Activated naive CD8-positive, alpha-beta T cell (primary cell): ENCODE measurements at regions not wholly inside any gene's neighbourhood (a gene's known extent, or its start where the extent isn't known, plus 50 kb on each side); places are given as distances from the start of the nearest gene placed in this dataset.
A peak's percentile ranks its signal among the peaks of the same experiment; 100 is the strongest.

Source experiments
- H3K27ac Mint-ChIP-seq: one replicate; pipeline ENCODE4 v1.8.0; 2021; ENCODE audit warnings: mixed read lengths
- H3K27me3 Mint-ChIP-seq: one replicate; pipeline ENCODE4 v1.8.0; 2021; ENCODE audit warnings: mixed read lengths
- H3K36me3 Mint-ChIP-seq: one replicate; pipeline ENCODE4 v1.8.0; 2021; ENCODE audit warnings: mixed read lengths
- H3K4me1 Mint-ChIP-seq: one replicate; pipeline ENCODE4 v1.8.0; 2021; ENCODE audit warnings: low read depth, mixed read lengths
- H3K4me3 Mint-ChIP-seq: one replicate; pipeline ENCODE4 v1.8.0; 2021; ENCODE audit warnings: mild to moderate bottlenecking, mixed read lengths
- H3K9me3 Mint-ChIP-seq: one replicate; pipeline ENCODE4 v1.8.0; 2021; ENCODE audit warnings: low read depth, mixed read lengths

DNA sequence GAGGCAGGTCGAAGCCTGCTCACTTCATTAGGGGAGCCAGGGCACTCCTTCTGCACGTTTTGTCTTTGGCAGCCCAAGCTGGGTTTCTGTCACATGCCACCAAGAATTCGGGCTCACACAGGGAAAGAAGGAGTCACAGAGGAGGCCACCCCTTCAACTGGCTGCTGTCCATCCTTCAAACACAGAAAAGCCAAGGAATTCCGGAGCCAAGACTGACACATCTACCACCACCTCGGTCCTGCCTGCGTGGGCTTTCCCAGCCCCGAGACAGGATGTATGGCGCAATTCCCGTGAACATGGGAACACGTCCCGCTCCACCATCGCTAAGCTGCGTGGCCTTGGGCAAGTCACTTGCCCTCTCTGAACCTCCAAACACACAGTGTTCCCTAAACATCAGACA, 70.4 kb downstream of the NCOR2 start:
- Mint-ChIP-seq H3K27me3 (no peaks in the 10 kb centered on the region), H3K27ac (no peak overlapping the region), H3K4me1 (peaks cover 43% of the 10 kb centered on the region), H3K9me3 (no peaks in the 10 kb centered on the region), H3K4me3 (no peak overlapping the region), H3K36me3 (no peaks in the 10 kb centered on the region)

DNA sequence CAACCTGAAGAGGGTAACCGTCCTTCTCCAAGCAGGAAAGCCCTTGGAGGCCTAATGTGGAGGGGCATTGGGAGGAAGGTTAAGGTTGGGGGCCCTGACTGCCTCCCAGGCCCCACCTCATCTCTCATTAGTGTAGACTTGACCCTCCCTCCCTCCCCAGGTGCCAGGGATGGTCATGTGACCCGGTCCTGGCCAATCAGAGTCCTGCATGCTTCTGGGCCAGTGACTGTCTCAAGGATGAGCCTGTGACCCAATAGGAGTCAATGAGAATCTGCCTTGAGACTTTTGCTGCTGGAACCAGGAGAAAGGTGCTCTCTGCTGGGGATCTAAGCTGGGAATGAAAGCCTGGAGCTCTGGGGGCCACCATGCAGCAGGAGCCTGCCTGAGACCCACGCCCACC, 70.8 kb downstream of the NCOR2 start:
- Mint-ChIP-seq H3K4me1 (peaks cover 44% of the 10 kb centered on the region), H3K4me3 (no peak overlapping the region), H3K9me3 (no peaks in the 10 kb centered on the region), H3K27ac (no peak overlapping the region), H3K36me3 (no peaks in the 10 kb centered on the region), H3K27me3 (no peaks in the 10 kb centered on the region)

DNA sequence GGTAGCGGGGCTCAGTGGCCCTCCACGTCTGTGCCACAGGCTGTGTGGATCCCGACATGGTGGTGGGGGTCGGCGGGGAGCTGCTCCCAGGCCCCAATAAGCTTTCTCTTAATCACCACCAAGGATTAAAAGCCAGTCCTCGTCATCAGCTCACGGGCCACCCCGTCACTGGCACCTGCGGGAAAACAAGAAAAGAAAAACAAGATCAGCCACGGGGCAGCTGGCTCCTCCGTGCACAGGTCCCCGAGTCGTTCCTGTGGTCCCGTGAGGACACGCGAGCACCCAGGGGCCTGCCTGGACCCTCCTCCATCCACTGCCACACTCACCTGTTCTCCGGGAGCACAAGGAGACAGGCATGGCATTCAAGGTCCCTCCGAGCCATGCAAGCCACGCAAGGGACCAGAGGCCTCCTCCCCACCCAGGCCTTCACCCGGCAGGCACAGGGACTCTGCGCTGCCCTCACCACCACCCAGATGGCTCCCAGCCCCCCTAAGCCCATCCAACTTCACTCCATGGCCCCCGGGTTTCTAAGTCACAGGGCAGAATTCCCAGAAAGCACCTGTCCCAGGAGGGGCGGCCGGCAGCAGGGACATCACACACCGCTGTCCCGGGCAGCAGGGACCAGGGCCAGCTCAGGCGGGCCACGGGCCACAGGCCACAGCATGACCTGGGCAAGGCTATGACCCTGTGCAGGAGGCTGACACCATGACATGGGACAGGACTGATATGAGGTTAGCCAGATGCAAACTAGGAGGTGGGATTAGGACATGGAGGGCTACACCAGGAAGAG, 72.0 kb downstream of the NCOR2 start:
- Mint-ChIP-seq H3K4me1 (peaks cover 44% of the 10 kb centered on the region), H3K27ac (no peak overlapping the region), H3K27me3 (no peaks in the 10 kb centered on the region), H3K4me3 (no peak overlapping the region), H3K36me3 (no peaks in the 10 kb centered on the region), H3K9me3 (no peaks in the 10 kb centered on the region)

DNA sequence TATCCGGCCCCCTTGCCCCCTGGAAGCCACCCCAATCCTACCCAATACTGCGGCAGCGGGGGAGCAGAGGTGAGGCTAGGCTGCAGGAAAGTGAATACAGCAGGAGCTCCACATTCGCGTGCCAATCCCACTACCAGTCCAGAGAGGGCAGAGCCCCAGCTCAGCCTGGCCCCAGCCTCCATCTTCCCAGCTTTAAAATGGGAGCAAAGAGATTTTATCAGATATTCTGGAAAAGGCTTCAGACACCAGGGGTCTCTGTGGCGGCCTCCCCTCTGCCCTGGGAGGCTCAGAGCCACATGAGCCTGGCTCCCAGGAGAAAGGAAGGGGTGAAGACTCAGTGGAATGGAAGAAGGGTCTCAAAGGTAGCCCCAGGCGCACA, 72.7 kb downstream of the NCOR2 start:
- no peaks in the 10 kb centered on the region for H3K36me3 Mint-ChIP-seq

DNA sequence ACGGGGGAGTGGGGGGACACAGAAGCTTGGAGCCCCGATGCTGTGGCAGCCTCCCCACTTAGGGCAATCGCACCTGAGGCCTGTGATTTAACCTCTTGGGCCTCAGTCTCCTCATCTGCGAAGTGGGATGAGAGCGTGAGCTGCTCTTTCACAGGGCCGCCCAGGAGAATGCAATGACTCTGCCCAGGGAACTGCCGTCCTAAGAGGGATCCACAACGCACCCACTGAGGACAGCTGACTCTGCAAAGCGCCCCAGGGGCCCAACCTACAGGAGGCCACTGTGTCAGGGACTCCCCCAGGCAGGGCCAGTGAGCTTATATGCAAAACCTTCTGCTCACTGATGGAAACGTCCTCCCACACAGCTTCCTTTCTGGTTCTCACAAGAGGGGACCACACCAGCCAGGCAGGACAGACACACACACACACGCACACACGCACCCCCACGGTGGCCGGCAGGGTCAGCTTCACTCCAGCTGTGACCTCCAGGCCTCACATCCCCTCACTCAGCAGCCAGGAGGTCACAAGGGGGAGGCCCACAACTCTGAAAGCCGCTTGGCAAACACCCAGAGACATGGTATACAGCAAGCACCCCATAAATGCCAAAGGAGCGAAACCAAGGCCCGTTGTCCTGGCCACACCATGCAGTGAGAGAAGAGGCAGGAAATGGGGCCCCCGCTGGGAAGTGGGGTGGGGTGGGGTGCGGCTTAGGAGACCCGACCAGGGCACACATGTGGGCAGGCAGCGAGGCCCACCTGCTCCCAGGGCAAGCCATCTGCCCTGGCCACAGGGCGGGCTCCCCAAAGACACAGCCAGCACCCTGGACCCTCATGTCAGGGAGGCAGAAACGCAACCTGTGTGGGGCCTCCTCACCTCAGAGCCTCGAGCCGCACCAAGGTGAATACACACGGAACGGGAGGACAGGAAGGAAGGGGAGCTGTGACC, 73.3 kb downstream of the NCOR2 start:
- H3K4me1 Mint-ChIP-seq: peaks cover 38% of the 10 kb centered on the region
- H3K9me3 Mint-ChIP-seq: no peaks in the 10 kb centered on the region
- H3K36me3 Mint-ChIP-seq: no peaks in the 10 kb centered on the region
- H3K4me3 Mint-ChIP-seq: peak overlapping the region; percentile 74
- H3K27me3 Mint-ChIP-seq: no peaks in the 10 kb centered on the region
- H3K27ac Mint-ChIP-seq: peak overlapping the region; percentile 84

More for the DNA sequence above, 72.7 kb downstream of the NCOR2 start:
- no peaks in the 10 kb centered on the region for H3K9me3 Mint-ChIP-seq
- H3K27ac Mint-ChIP-seq: no peak overlapping the region
- peaks cover 43% of the 10 kb centered on the region for H3K4me1 Mint-ChIP-seq
- no peak overlapping the region for H3K4me3 Mint-ChIP-seq
- no peaks in the 10 kb centered on the region for H3K27me3 Mint-ChIP-seq

DNA sequence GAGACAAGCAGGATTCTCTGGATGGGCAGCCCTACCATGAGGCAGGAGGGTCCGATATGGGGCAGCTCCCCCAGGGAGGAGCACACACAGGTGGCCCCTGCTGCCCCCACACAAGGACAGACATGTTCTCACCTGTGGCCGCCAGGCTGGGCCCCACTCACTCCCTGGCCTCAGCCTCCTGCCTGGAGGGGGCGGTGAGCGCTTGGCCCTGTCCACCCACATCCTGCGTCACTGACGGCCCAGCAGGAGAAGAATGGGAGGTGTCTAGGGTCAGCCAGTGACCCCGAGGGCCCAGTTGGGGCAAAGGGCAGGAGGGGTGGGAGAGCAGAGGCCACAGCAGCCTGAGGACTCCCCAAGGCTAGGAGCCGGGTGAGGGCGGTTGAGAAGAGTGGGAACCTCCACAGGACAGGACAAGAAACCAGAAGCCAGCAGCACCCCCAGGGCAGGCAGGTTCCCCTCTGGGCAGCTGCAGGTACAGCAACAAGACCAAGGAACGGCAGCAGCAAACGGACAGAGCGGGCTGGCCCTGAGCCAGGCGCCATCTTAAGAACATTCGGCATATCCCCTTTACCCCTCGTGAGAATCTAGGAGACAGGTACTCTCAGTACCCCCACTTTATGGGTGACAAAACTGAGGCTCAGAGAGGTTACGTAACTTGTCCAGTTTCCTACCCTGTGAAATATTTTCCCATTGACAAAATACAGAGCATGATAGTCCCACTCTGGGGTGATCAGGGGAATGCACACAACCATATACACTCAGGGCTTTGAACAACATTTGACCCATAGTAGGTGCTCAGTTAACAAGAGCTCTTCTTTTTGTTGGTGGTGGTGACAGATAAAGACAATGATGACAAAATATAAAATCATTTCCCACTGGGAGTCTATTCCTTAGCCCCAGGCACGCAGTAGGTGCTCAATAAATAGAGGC, 74.3 kb downstream of the NCOR2 start:
- peaks cover 30% of the 10 kb centered on the region for H3K4me1 Mint-ChIP-seq
- no peak overlapping the region for H3K27ac Mint-ChIP-seq
- no peak overlapping the region for H3K4me3 Mint-ChIP-seq
- H3K27me3 Mint-ChIP-seq: no peaks in the 10 kb centered on the region
- no peaks in the 10 kb centered on the region for H3K9me3 Mint-ChIP-seq
- H3K36me3 Mint-ChIP-seq: no peaks in the 10 kb centered on the region

DNA sequence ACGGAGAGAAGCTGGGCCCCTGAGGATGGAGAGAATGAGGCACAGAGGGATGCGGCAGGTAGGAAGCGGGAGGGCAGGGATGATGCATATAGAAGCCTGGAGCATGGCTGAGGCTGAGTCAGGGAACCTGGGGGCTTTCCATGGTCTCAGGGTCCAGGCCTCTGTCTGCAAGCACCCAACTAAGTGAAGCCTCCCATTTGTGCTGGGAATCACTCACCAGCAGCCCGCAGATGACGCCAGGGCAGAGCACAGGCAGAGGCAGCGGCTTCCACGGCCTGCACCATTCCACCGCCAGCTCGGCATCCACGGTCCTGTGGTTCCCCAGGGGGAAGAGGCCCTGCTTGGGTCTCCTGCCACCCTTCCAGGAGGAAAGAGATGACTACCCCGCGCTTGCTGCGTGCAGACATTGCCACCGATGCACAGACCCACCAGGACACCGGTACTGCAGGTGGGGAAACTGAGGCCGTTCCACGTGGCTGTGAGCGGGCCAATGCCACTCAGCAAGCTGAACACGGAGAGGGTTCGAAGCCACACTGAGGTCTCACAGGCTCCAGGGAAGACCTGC, 75.5 kb downstream of the NCOR2 start:
- H3K4me3 Mint-ChIP-seq: no peak overlapping the region
- H3K4me1 Mint-ChIP-seq: peaks cover 30% of the 10 kb centered on the region
- H3K9me3 Mint-ChIP-seq: no peaks in the 10 kb centered on the region

DNA sequence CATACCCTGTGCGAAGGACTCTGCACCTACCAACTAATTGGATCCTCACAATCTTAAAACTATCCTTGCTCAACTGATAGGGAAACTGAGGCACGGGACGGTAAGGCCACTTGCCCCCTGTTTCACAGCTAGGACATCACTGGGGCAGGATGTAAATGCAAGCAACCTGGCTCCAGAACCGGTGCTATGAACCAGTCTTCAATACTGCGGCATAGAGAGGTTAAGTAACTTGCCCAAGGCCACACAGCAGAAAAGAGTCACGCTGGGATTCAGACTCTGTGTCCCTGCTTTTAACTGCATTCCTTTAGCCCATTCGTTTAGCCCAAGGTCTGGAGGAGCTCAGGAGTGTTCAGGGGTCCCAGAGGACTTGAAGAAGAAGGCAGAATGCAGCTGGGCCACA, 76.1 kb downstream of the NCOR2 start:
- Mint-ChIP-seq H3K4me3 (no peak overlapping the region), H3K36me3 (no peaks in the 10 kb centered on the region), H3K27me3 (no peaks in the 10 kb centered on the region), H3K27ac (no peak overlapping the region), H3K9me3 (no peaks in the 10 kb centered on the region), H3K4me1 (peaks cover 30% of the 10 kb centered on the region)

More for the DNA sequence above, 75.5 kb downstream of the NCOR2 start:
- Mint-ChIP-seq H3K27ac (no peak overlapping the region), H3K36me3 (no peaks in the 10 kb centered on the region), H3K27me3 (no peaks in the 10 kb centered on the region)

DNA sequence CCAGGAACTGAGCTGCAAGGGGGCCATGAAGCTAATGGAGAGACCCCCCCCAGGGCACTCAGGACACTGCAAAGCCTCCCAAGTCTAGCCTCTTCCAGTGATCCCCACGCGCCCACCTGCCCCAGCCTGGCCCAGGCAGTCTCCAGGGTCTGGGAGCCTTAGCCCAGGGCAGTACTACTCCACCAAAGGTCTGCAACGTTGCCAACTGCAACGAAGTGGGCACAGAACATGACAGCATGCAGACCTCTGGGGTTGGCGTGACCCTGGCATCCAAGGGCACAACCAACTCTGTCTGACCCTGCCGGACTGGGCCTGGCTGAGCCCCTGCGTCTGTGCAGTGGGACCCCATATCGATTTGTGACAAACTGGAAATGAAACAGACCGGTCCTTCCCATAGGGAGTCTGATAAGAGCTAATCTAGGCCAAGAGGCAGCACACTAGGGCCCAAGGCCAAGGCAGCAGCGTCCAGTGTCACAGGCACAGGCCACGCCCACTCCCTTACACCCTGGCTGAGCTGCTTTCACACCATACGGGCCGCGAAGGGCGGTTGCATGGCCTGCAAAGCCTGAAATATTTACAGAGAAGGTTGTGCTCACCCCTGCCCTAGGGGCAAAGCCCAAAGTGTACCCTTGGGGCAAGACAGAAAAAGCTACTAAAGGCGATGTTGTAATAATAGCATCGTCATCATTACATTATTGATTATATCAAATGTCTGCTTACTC, 76.7 kb downstream of the NCOR2 start:
- Mint-ChIP-seq H3K4me3 (no peak overlapping the region), H3K36me3 (no peaks in the 10 kb centered on the region), H3K27ac (no peak overlapping the region), H3K4me1 (peaks cover 30% of the 10 kb centered on the region), H3K9me3 (no peaks in the 10 kb centered on the region), H3K27me3 (no peaks in the 10 kb centered on the region)

DNA sequence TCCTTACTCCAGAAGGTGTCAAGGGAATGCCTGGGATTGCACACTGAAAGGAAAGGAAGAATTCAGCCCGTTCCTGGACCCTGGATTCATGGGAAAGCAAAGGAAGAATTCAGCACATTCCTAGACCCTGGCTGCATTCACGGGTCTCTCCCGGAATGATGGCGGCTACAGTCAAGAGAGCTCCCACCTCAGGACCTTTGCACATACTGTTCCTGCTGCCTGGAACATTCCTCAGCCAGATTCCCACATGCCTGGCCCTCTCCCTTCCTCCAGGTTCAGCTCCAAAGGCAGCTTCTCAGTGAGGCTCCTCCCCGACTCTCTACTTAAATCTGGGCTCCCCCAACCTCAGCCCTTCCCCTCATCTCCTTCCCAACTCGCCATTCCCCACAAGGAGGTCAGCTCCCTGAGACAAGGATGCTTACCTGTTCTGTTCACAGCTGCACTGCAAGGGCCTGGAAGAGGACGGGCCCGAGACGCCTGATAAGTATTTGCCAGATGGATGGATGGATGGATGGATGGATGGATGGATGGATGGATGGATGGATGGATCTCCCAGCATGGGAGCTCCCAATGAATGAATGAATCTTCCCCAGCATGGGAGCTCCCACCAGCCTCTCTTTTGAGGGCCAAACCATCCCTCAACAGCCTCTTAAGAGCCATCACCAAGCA, 77.4 kb downstream of the NCOR2 start:
- no peaks in the 10 kb centered on the region for H3K9me3 Mint-ChIP-seq
- peaks cover 1% of the 10 kb centered on the region for H3K36me3 Mint-ChIP-seq
- H3K4me3 Mint-ChIP-seq: no peak overlapping the region
- no peak overlapping the region for H3K27ac Mint-ChIP-seq
- no peaks in the 10 kb centered on the region for H3K27me3 Mint-ChIP-seq
- peaks cover 28% of the 10 kb centered on the region for H3K4me1 Mint-ChIP-seq

DNA sequence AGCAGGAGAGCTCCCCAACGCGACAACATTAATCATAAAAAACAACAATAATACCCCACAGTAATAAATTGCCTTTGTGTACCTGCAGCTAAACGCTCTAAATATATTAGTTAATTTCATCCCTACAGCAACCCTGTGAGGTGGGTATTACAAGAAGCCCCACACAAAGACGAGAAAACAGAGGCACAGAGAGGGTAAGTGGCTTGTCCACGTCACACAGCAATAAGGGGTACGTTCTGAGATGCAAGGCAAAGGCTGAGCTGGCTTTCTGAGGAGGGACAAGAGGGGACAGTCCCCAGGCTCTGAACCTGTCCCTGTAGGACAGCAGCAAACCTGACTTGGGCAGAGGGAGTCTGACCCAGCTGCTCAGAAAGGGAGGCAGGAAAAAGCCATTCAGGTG, 78.2 kb downstream of the NCOR2 start:
- Mint-ChIP-seq H3K36me3 (peaks cover 2% of the 10 kb centered on the region), H3K4me3 (no peak overlapping the region), H3K27ac (no peak overlapping the region), H3K27me3 (no peaks in the 10 kb centered on the region), H3K4me1 (peaks cover 20% of the 10 kb centered on the region), H3K9me3 (no peaks in the 10 kb centered on the region)

DNA sequence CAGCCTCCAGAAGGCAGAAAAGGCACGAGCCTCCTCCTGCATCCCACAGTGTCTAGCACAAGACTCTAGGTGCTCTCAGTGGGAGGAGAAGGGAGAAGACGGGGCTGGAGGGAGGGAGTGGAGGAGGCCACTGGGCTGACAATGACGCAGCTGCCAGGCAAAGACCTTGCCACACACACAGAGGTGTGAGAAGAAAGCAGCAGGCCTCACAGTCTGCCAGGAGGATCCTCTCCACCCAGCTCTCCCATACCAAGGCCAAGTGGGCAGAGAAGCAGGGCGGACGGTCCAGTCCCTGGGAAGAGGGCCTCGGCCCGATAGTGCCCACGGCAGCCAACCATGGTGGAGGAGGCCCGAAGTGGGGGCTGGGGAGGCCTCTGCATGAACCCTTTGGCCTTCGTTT, 78.9 kb downstream of the NCOR2 start:
- Mint-ChIP-seq H3K9me3 (no peaks in the 10 kb centered on the region), H3K27ac (no peak overlapping the region), H3K36me3 (peaks cover 2% of the 10 kb centered on the region), H3K4me1 (peaks cover 13% of the 10 kb centered on the region), H3K27me3 (no peaks in the 10 kb centered on the region), H3K4me3 (no peak overlapping the region)

DNA sequence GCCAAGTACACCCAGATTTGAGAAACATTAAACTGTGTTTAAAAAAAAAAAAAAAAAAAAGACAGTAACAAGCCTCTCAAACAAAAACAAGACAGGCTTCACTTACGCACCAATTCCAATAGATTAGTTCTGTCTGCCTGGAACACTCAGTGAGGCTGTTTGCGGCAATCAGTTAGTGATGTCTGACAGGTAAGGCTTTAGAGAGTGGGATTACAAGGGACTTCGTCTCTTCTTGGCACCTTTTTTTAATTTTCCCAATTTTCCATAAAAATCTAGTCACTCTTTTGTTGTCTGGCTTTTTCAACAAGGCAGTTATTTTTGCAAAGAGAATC, 79.6 kb downstream of the NCOR2 start:
- H3K4me1 Mint-ChIP-seq: peaks cover 9% of the 10 kb centered on the region
- no peak overlapping the region for H3K27ac Mint-ChIP-seq
- H3K27me3 Mint-ChIP-seq: no peaks in the 10 kb centered on the region
- peaks cover 2% of the 10 kb centered on the region for H3K36me3 Mint-ChIP-seq
- no peaks in the 10 kb centered on the region for H3K9me3 Mint-ChIP-seq
- no peak overlapping the region for H3K4me3 Mint-ChIP-seq
